SH-SY5Y (cell line): ENCODE measurements at regions not wholly inside any gene's neighbourhood (a gene's known extent, or its start where the extent isn't known, plus 50 kb on each side); places are given as distances from the start of the nearest gene placed in this dataset.

Experiments used
- GATA2 ChIP-seq: IDR thresholded peaks from 2 replicates; pipeline ENCODE4 v1.6.1; 2011; ENCODE audit warnings: mild to moderate bottlenecking, low read depth, low read length
- GATA3 ChIP-seq: IDR thresholded peaks from 2 replicates; pipeline ENCODE4 v1.6.1; 2011; ENCODE audit warnings: low read depth, mild to moderate bottlenecking, low read length, moderate library complexity

GRCh38 chr6:82701341-82701740, 337.7 kb downstream of the TPBG start:
- TF ChIP-seq GATA2 = no peak
- no peak for TF ChIP-seq GATA3
